ENCODE measurements at regions not wholly inside any gene's neighbourhood (a gene's known extent, or its start where the extent isn't known, plus 50 kb on each side); places are given as distances from the start of the nearest gene placed in this dataset.

- DNase-seq (ENCODE audit: low spot score) = no peak
Observed at GRCh38 chr21:26784974-26785373, 60.2 kb downstream of the ADAMTS1 start.

- DNase-seq (ENCODE audit: low spot score) = no peak
Observed at GRCh38 chr21:26783466-26784195, 61.6 kb downstream of the ADAMTS1 start.

- no peak for DNase-seq (ENCODE audit: low spot score)
Observed at GRCh38 chr21:26782747-26783146, 62.5 kb downstream of the ADAMTS1 start.

- DNase-seq (ENCODE audit: low spot score) = no peak
Observed at GRCh38 chr21:26782331-26782730, 62.9 kb downstream of the ADAMTS1 start.

GRCh38 chr21:26781331-26781730 lies 63.9 kb downstream of the ADAMTS1 start:
- no peak for DNase-seq (ENCODE audit: low spot score)

GRCh38 chr21:26777166-26777565 lies 68.0 kb downstream of the ADAMTS1 start:
- no peak for DNase-seq (ENCODE audit: low spot score)

- no peak for DNase-seq (ENCODE audit: low spot score)
Observed at GRCh38 chr21:26776310-26777021, 68.7 kb downstream of the ADAMTS1 start.

GRCh38 chr21:26773058-26773457 lies 72.2 kb downstream of the ADAMTS1 start:
- DNase-seq (ENCODE audit: low spot score) = no peak

- DNase-seq (ENCODE audit: low spot score) = no peak
Observed at GRCh38 chr21:26769613-26770188, 75.5 kb downstream of the ADAMTS1 start.

GRCh38 chr21:26766826-26767325 lies 78.3 kb downstream of the ADAMTS1 start:
- no peak for DNase-seq (ENCODE audit: low spot score)

- no peak for DNase-seq (ENCODE audit: low spot score)
Observed at GRCh38 chr21:26761174-26761915, 83.9 kb downstream of the ADAMTS1 start.

GRCh38 chr21:26759731-26760130 lies 85.5 kb downstream of the ADAMTS1 start:
- no peak for DNase-seq (ENCODE audit: low spot score)

GRCh38 chr21:26758083-26758880 lies 86.9 kb downstream of the ADAMTS1 start:
- DNase-seq (ENCODE audit: low spot score) = no peak

- DNase-seq (ENCODE audit: low spot score) = no peak
Observed at GRCh38 chr21:26756491-26757159, 88.6 kb downstream of the ADAMTS1 start.

GRCh38 chr21:26754853-26755252 lies 90.4 kb downstream of the ADAMTS1 start:
- no peak for DNase-seq (ENCODE audit: low spot score)

- DNase-seq (ENCODE audit: low spot score) = no peak
Observed at GRCh38 chr21:26753822-26754221, 91.4 kb downstream of the ADAMTS1 start.

GRCh38 chr21:26752849-26753248 lies 92.4 kb downstream of the ADAMTS1 start:
- no peak for DNase-seq (ENCODE audit: low spot score)

GRCh38 chr21:26751305-26751704 lies 93.9 kb downstream of the ADAMTS1 start:
- no peak for DNase-seq (ENCODE audit: low spot score)

- no peak for DNase-seq (ENCODE audit: low spot score)
Observed at GRCh38 chr21:26748066-26748465, 97.1 kb downstream of the ADAMTS1 start.

- DNase-seq (ENCODE audit: low spot score) = no peak
Observed at GRCh38 chr21:26747216-26747615, 98.0 kb downstream of the ADAMTS1 start.

GRCh38 chr21:26743524-26743923 lies 101.7 kb downstream of the ADAMTS1 start:
- no peak for DNase-seq (ENCODE audit: low spot score)
